GM21619 (cell line): ENCODE measurements at regions not wholly inside any gene's neighbourhood (a gene's known extent, or its start where the extent isn't known, plus 50 kb on each side); places are given as distances from the start of the nearest gene placed in this dataset.

Source experiments
- ATAC-seq: cut with Tn5 transposase; IDR thresholded peaks from one replicate; pipeline ENCODE4 v1.9.1; 2021; ENCODE audit not compliant: unreplicated experiment

- no peak for ATAC-seq
Measured at GRCh38 chr4:114495471-114495928, 103.1 kb upstream of the UGT8 start.

- ATAC-seq: no peak
Measured at GRCh38 chr4:114497116-114497515, 101.5 kb upstream of the UGT8 start.

- no peak for ATAC-seq
Measured at GRCh38 chr4:114509340-114509739, 89.3 kb upstream of the UGT8 start.

GRCh38 chr4:114512595-114513295 lies 85.9 kb upstream of the UGT8 start:
- ATAC-seq: no peak

- no peak for ATAC-seq
Measured at GRCh38 chr4:114519368-114519767, 79.2 kb upstream of the UGT8 start.

GRCh38 chr4:114527170-114527569 lies 71.4 kb upstream of the UGT8 start:
- no peak for ATAC-seq

- no peak for ATAC-seq
Measured at GRCh38 chr4:114527637-114528036, 71.0 kb upstream of the UGT8 start.

GRCh38 chr4:114535725-114536124 lies 62.9 kb upstream of the UGT8 start:
- ATAC-seq: no peak

GRCh38 chr4:114537352-114537751 lies 61.3 kb upstream of the UGT8 start:
- no peak for ATAC-seq

- ATAC-seq: no peak
Measured at GRCh38 chr4:114538012-114538617, 60.5 kb upstream of the UGT8 start.

GRCh38 chr4:114539985-114540384 lies 58.6 kb upstream of the UGT8 start:
- ATAC-seq: no peak

GRCh38 chr4:114547340-114548134 lies 51.1 kb upstream of the UGT8 start:
- no peak for ATAC-seq
